PC-3 (cell line): ENCODE measurements at regions not wholly inside any gene's neighbourhood (a gene's known extent, or its start where the extent isn't known, plus 50 kb on each side); places are given as distances from the start of the nearest gene placed in this dataset.

Experiments used
- CTCF ChIP-seq: fragments of 300-600 bp; sonication (generic); conservative IDR thresholded peaks from 2 replicates; pipeline ENCODE4 v1.5.1; 2017; ENCODE audit warnings: antibody characterized with exemption, low read depth, mild to moderate bottlenecking, low read length
- EZH2 ChIP-seq: fragments of 300-600 bp; sonication (generic); IDR thresholded peaks from one replicate; pipeline ENCODE4 v1.6.1; 2017; ENCODE audit warnings: antibody characterized with exemption, mild to moderate bottlenecking, low read length; ENCODE audit not compliant: unreplicated experiment

GRCh38 chr13:29975283-29975682 is 124.9 kb upstream of the UBL3 start:
- no peak for TF ChIP-seq CTCF
- no peak for TF ChIP-seq EZH2
